ENCODE measurements at regions not wholly inside any gene's neighbourhood (a gene's known extent, or its start where the extent isn't known, plus 50 kb on each side); places are given as distances from the start of the nearest gene placed in this dataset.
"Not testable (repeated sequence)": the region's sequence is repeated elsewhere in the genome, so short reads cannot be mapped to it uniquely, and the experiment has no call there.

GRCh38 chr9:80775971-80776370 lies 913.4 kb downstream of the TLE1 start:
- DNase-seq (ENCODE audit: low read depth): no peak

- DNase-seq (ENCODE audit: low read depth): no peak
Observed at GRCh38 chr9:80775530-80775929, 913.8 kb downstream of the TLE1 start.

GRCh38 chr9:80771555-80772347 lies 917.6 kb downstream of the TLE1 start:
- DNase-seq (ENCODE audit: low read depth): no peak

- peak; percentile 47 for DNase-seq (ENCODE audit: low read depth)
Observed at GRCh38 chr9:80763536-80763935, 925.8 kb downstream of the TLE1 start.

GRCh38 chr9:80755586-80755985 lies 933.8 kb downstream of the TLE1 start:
- DNase-seq (ENCODE audit: low read depth): no peak

GRCh38 chr9:80747056-80747455 lies 942.3 kb downstream of the TLE1 start:
- DNase-seq (ENCODE audit: low read depth): not testable (repeated sequence)

GRCh38 chr9:80732506-80732905 lies 956.8 kb downstream of the TLE1 start:
- DNase-seq (ENCODE audit: low read depth): no peak

- no peak for DNase-seq (ENCODE audit: low read depth)
Observed at GRCh38 chr9:80720579-80720978, 968.8 kb downstream of the TLE1 start.

GRCh38 chr9:80707120-80707519 lies 982.2 kb downstream of the TLE1 start:
- DNase-seq (ENCODE audit: low read depth): no peak

GRCh38 chr9:80701061-80701460 lies 988.3 kb downstream of the TLE1 start:
- DNase-seq (ENCODE audit: low read depth): no peak

- DNase-seq (ENCODE audit: low read depth): no peak
Observed at GRCh38 chr9:80699511-80699998, 989.8 kb downstream of the TLE1 start.

GRCh38 chr9:80698725-80699410 lies 990.5 kb downstream of the TLE1 start:
- DNase-seq (ENCODE audit: low read depth): no peak

- DNase-seq (ENCODE audit: low read depth): no peak
Observed at GRCh38 chr9:80692751-80693150, 996.6 kb downstream of the TLE1 start.

- DNase-seq (ENCODE audit: low read depth): no peak
Observed at GRCh38 chr9:80691229-80691628, 998.1 kb downstream of the TLE1 start.

- DNase-seq (ENCODE audit: low read depth): no peak
Observed at GRCh38 chr9:80690349-80690939, 998.9 kb downstream of the TLE1 start.

GRCh38 chr9:80679916-80680315 lies 1009.4 kb downstream of the TLE1 start:
- no peak for DNase-seq (ENCODE audit: low read depth)

- no peak for DNase-seq (ENCODE audit: low read depth)
Observed at GRCh38 chr9:80678906-80679305, 1010.4 kb downstream of the TLE1 start.

- DNase-seq (ENCODE audit: low read depth): no peak
Observed at GRCh38 chr9:80673496-80673895, 1015.9 kb downstream of the TLE1 start.

GRCh38 chr9:80665479-80665878 lies 1023.9 kb downstream of the TLE1 start:
- DNase-seq (ENCODE audit: low read depth): no peak

GRCh38 chr9:80664327-80665210 lies 1024.8 kb downstream of the TLE1 start:
- no peak for DNase-seq (ENCODE audit: low read depth)

GRCh38 chr9:80659751-80660150 lies 1029.6 kb downstream of the TLE1 start:
- DNase-seq (ENCODE audit: low read depth): not testable (repeated sequence)

- DNase-seq (ENCODE audit: low read depth): no peak
Observed at GRCh38 chr9:80651044-80651443, 1038.3 kb downstream of the TLE1 start.

Measured in forelimb muscle (tissue), 1 donor.